IMR-90 (cell line): ENCODE measurements at regions not wholly inside any gene's neighbourhood (a gene's known extent, or its start where the extent isn't known, plus 50 kb on each side); places are given as distances from the start of the nearest gene placed in this dataset.

Experiments
- ATAC-seq: fragments of 200-7000 bp; cut with Tn5 transposase; 2 replicates; pipeline ENCODE4 v1.9.1; 2020; ENCODE audit warnings: low read depth, mild to moderate bottlenecking, moderate library complexity
- BruUV-seq: library from RNA; stranded (reverse); fragments of 400-500 nt; replicated peaks from 2 replicates; lab custom pipeline; 2021; lab: Mats Ljungman, UMichigan
- CTCF ChIA-PET: fragments of 300-600 bp; formaldehyde crosslinking; extraction: SDS; loops from one replicate; lab custom pipeline; 2021; ENCODE audit warnings: antibody characterized with exemption; lab: Yijun Ruan, JAX
- POLR2A ChIA-PET: fragments of 300-600 bp; sonication (Branson Sonifier 250); formaldehyde crosslinking; loops from one replicate; lab custom pipeline; 2022; ENCODE audit warnings: antibody characterized with exemption; ENCODE audit not compliant: unreplicated experiment; lab: Charles Lee
- DNase-seq: peaks from one replicate; pipeline ENCODE4 v3.0.0; 2013
- H2AFZ ChIP-seq: replicated peaks from 2 replicates; pipeline ENCODE3; 2013; ENCODE audit warnings: low read length, mild to moderate bottlenecking; ENCODE audit not compliant: poor library complexity
- H2AK5ac ChIP-seq: 2 replicates; pipeline ENCODE4 v1.6.1; 2013; ENCODE audit warnings: low read depth, low read length, inconsistent platforms
- H2AK9ac ChIP-seq: replicated peaks from 2 replicates; pipeline ENCODE3; 2013; ENCODE audit warnings: mild to moderate bottlenecking, low read depth, low read length, moderate library complexity; ENCODE audit not compliant: poor library complexity
- H2BK120ac ChIP-seq: 2 replicates; pipeline ENCODE4 v1.6.1; 2013; ENCODE audit warnings: low read depth, low read length, inconsistent platforms
- H2BK15ac ChIP-seq: 3 replicates; pipeline ENCODE4 v1.6.1; 2013; ENCODE audit warnings: low read depth, low read length, inconsistent platforms
- H2BK20ac ChIP-seq: 2 replicates; pipeline ENCODE4 v1.6.1; 2013; ENCODE audit warnings: low read depth, mild to moderate bottlenecking, inconsistent platforms, low read length, moderate library complexity
- H2BK5ac ChIP-seq: 2 replicates; pipeline ENCODE4 v1.6.1; 2013; ENCODE audit warnings: mild to moderate bottlenecking, low read depth, low read length, inconsistent platforms; ENCODE audit not compliant: poor library complexity, severe bottlenecking
- H3K14ac ChIP-seq: replicated peaks from 2 replicates; pipeline ENCODE4 v1.6.1; 2013; ENCODE audit warnings: low read depth, low read length, inconsistent platforms
- H3K18ac ChIP-seq: 2 replicates; pipeline ENCODE4 v1.6.1; 2013; ENCODE audit warnings: low read depth, low read length, control low read depth
- H3K23ac ChIP-seq: 2 replicates; pipeline ENCODE4 v1.6.1; 2013; ENCODE audit warnings: low read depth, low read length, inconsistent platforms
- H3K27ac ChIP-seq: 2 replicates; pipeline ENCODE4 v1.5.1; 2013; ENCODE audit warnings: mild to moderate bottlenecking, control low read depth, low read length; ENCODE audit not compliant: insufficient read depth
- H3K27me3 ChIP-seq: 2 replicates; pipeline ENCODE4 v1.6.1; 2013; ENCODE audit warnings: low read length; ENCODE audit not compliant: control insufficient read depth, insufficient read depth
- H3K36me3 ChIP-seq: 2 replicates; pipeline ENCODE4 v1.6.1; 2013; ENCODE audit warnings: low read length, mixed read lengths; ENCODE audit not compliant: control insufficient read depth, insufficient read depth
- H3K4ac ChIP-seq: 2 replicates; pipeline ENCODE4 v1.6.1; 2013; ENCODE audit warnings: low read depth, low read length, inconsistent platforms
- H3K4me1 ChIP-seq: 2 replicates; pipeline ENCODE4 v1.6.1; 2013; ENCODE audit warnings: low read length, mixed read lengths; ENCODE audit not compliant: control insufficient read depth, insufficient read depth
- H3K4me2 ChIP-seq: 2 replicates; pipeline ENCODE4 v1.6.1; 2013; ENCODE audit warnings: low read depth, mild to moderate bottlenecking, control low read depth, low read length, moderate library complexity
- H3K4me3 ChIP-seq: 2 replicates; pipeline ENCODE4 v1.5.1; 2013; ENCODE audit warnings: low read depth, mild to moderate bottlenecking, control low read depth, low read length, moderate library complexity; ENCODE audit not compliant: insufficient read depth
- H3K56ac ChIP-seq: 2 replicates; pipeline ENCODE4 v1.6.1; 2013; ENCODE audit warnings: low read length, inconsistent platforms; ENCODE audit not compliant: insufficient read depth; ENCODE audit errors: extremely low read depth
- H3K79me1 ChIP-seq, 2 experiments: 2 replicates each; pipeline ENCODE4 v1.6.1; 2013; ENCODE audit warnings: low read length in 2 of 2, inconsistent platforms in 1 of 2, low read depth in 1 of 2
- H3K9ac ChIP-seq: 2 replicates; pipeline ENCODE4 v1.6.1; 2013; ENCODE audit warnings: low read depth, low read length, control low read depth
- H3K9me1 ChIP-seq: 2 replicates; pipeline ENCODE4 v1.6.1; 2013; ENCODE audit warnings: low read length, inconsistent platforms; ENCODE audit not compliant: insufficient read depth
- H3K9me3 ChIP-seq: 2 replicates; pipeline ENCODE4 v1.6.1; 2013; ENCODE audit warnings: low read length; ENCODE audit not compliant: control insufficient read depth, insufficient read depth
- H4K20me1 ChIP-seq: 2 replicates; pipeline ENCODE4 v1.6.1; 2013; ENCODE audit warnings: low read length, inconsistent platforms; ENCODE audit not compliant: insufficient read depth
- H4K5ac ChIP-seq: 2 replicates; pipeline ENCODE4 v1.6.1; 2013; ENCODE audit warnings: mild to moderate bottlenecking, low read depth, low read length, control low read depth
- H4K8ac ChIP-seq, 2 experiments: 2 replicates each; pipeline ENCODE4 v1.6.1; 2013; ENCODE audit warnings: low read depth in 2 of 2, low read length in 2 of 2, control low read depth in 1 of 2, inconsistent platforms in 1 of 2
- H4K91ac ChIP-seq: 2 replicates; pipeline ENCODE4 v1.6.1; 2013; ENCODE audit warnings: low read depth, low read length, inconsistent platforms; ENCODE audit not compliant: insufficient read depth
- BHLHE40 ChIP-seq: fragments of 150-350 bp; IDR thresholded peaks from 2 replicates; pipeline ENCODE4 v1.6.1; 2016; ENCODE audit warnings: mild to moderate bottlenecking, low read depth, low read length
- CEBPB ChIP-seq: IDR thresholded peaks from 2 replicates; pipeline ENCODE4 v1.6.1; 2012; ENCODE audit warnings: low read depth, low read length, improper control_type of control experiment
- CHD1 ChIP-seq: IDR thresholded peaks from 2 replicates; pipeline ENCODE4 v1.6.1; 2012; ENCODE audit warnings: low read depth, low read length, improper control_type of control experiment
- ELK1 ChIP-seq: fragments of 150-350 bp; IDR thresholded peaks from 2 replicates; pipeline ENCODE4 v1.6.1; 2016; ENCODE audit warnings: low read depth, mild to moderate bottlenecking, low read length, moderate library complexity, borderline replicate concordance
- MAFK ChIP-seq: IDR thresholded peaks from 2 replicates; pipeline ENCODE4 v1.6.1; 2012; ENCODE audit warnings: low read depth, low read length, improper control_type of control experiment
- MAZ ChIP-seq: IDR thresholded peaks from 2 replicates; pipeline ENCODE4 v1.6.1; 2012; ENCODE audit warnings: low read depth, mild to moderate bottlenecking, low read length, improper control_type of control experiment, moderate library complexity, borderline replicate concordance
- NFE2L2 ChIP-seq: fragments of 150-350 bp; IDR thresholded peaks from 2 replicates; pipeline ENCODE4 v1.6.1; 2016; ENCODE audit warnings: low read depth, mild to moderate bottlenecking, low read length
- POLR2A ChIP-seq: IDR thresholded peaks from 2 replicates; pipeline ENCODE4 v1.6.1; 2012; ENCODE audit warnings: mild to moderate bottlenecking, low read depth, low read length
- RAD21 ChIP-seq: IDR thresholded peaks from 2 replicates; pipeline ENCODE4 v1.6.1; 2012; ENCODE audit warnings: low read length, improper control_type of control experiment
- RCOR1 ChIP-seq: IDR thresholded peaks from 2 replicates; pipeline ENCODE4 v1.6.1; 2012; ENCODE audit warnings: mild to moderate bottlenecking, low read length, improper control_type of control experiment; ENCODE audit not compliant: insufficient replicate concordance
- RFX5 ChIP-seq: IDR thresholded peaks from 2 replicates; pipeline ENCODE4 v1.8.0; 2012; ENCODE audit warnings: low read depth, mild to moderate bottlenecking, low read length, moderate library complexity
- SMC3 ChIP-seq: fragments of 150-350 bp; IDR thresholded peaks from 2 replicates; pipeline ENCODE4 v1.6.1; 2016; ENCODE audit warnings: low read depth, mild to moderate bottlenecking, antibody characterized with exemption, low read length, moderate library complexity
- WGBS, 2 experiments: methylation state at CpG; one replicate each; pipeline versions ENCODE4 v1.1.5 to v1.1.7; 2013; ENCODE audit warnings: missing lambda C conversion rate in 2 of 2; ENCODE audit not compliant: insufficient read length in 1 of 2; ENCODE audit errors: extremely low coverage in 2 of 2; 5-methylcytosine and 5-hydroxymethylcytosine counted together
- dilution Hi-C: fragments of 300-500 bp; cut with HindIII; formaldehyde crosslinking; loops from one replicate; pipeline ENCODE4 v1.14.3; 2018; ENCODE audit warnings: low sequenced_read_pairs; ENCODE audit not compliant: unreplicated experiment
- in situ Hi-C: fragments of 300-500 bp; cut with MboI; formaldehyde crosslinking; loops from 3 replicates; pipeline ENCODE4 v1.14.3; 2019; ENCODE audit warnings: low sequenced_read_pairs, inconsistent platforms, mixed read lengths
- intact Hi-C: fragments of 100-400 bp; cut with micrococcal nuclease; formaldehyde crosslinking; loops from 2 replicates; pipeline ENCODE4 v1.10.0; 2022
- TF ChIP-seq, protein P1 (sequence below): fragments of 150-350 bp; IDR thresholded peaks from 2 replicates; pipeline ENCODE4 v1.6.1; 2017; ENCODE audit warnings: mild to moderate bottlenecking, antibody characterized with exemption, low read length, low read depth
- TF ChIP-seq, protein P2 (sequence below): conservative IDR thresholded peaks from 2 replicates; pipeline ENCODE4 v1.5.1; 2012; ENCODE audit warnings: mild to moderate bottlenecking, low read depth, low read length, improper control_type of control experiment

DNA sequence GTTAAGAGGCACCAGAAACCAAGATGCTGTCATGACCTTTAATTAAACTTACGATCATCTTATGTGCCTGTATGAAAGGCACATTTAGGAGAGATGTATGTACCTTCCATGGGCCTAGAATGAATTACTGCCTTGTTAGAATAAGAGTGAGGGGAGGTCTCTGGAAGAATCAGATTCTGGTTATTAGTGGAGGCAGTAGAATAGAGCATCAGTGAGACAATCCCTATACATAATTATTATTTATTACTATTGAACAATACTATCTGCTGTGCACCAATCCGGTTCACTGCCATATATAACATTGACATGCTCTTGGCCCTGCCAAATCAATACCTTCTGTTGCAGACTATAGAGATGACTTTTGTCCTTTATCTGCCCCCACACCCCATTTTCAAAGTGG, 776.5 kb downstream of the DHX35 start:
- CTCF ChIA-PET: no interaction called here
- no peak overlapping the region for H3K4me3 ChIP-seq
- no peak overlapping the region for H3K9ac ChIP-seq
- H3K4ac ChIP-seq: no peak overlapping the region
- POLR2A ChIA-PET: no interaction called here
- no peak overlapping the region for H2BK5ac ChIP-seq
- H2BK15ac ChIP-seq: no peak overlapping the region
- no peaks in the 10 kb centered on the region; the same call in 1 of the 2 replicates for H3K9me3 ChIP-seq
- no peak overlapping the region for H2AK5ac ChIP-seq
- no peak overlapping the region for H4K5ac ChIP-seq
- in situ Hi-C loops: no loop called here
- H3K27me3 ChIP-seq: no peaks in the 10 kb centered on the region
- WGBS, 2 experiments: no CpG with 5 or more reads among the region's 2 CpGs
- BruUV-seq: no TSS peak
- H3K79me1 ChIP-seq: no peaks in the 10 kb centered on the region
- H4K91ac ChIP-seq: no peak overlapping the region
- H3K36me3 ChIP-seq: no peaks in the 10 kb centered on the region
- no peak overlapping the region for H3K27ac ChIP-seq
- no peak overlapping the region for H3K4me2 ChIP-seq
- intact Hi-C loops: no loop called here
- H2BK20ac ChIP-seq: no peak overlapping the region
- H3K56ac ChIP-seq: no peak overlapping the region
- no peaks in the 10 kb centered on the region for H4K20me1 ChIP-seq
- no peak overlapping the region for H3K23ac ChIP-seq
- no peaks in the 10 kb centered on the region for H3K9me1 ChIP-seq
- DNase-seq: no peak
- no peak overlapping the region for H2AK9ac ChIP-seq
- dilution Hi-C loops: no loop called here
- ATAC-seq: no peak
- H2AFZ ChIP-seq: no peak overlapping the region
- H4K8ac ChIP-seq: no peak overlapping the region
- H3K4me1 ChIP-seq: no peaks in the 10 kb centered on the region
- no peak overlapping the region for H2BK120ac ChIP-seq
- no peak overlapping the region for H3K18ac ChIP-seq
- no peak for TF ChIP-seq RFX5
- TF ChIP-seq CHD1: no peak
- no peak for TF ChIP-seq MAZ
- TF ChIP-seq, protein P1, sequence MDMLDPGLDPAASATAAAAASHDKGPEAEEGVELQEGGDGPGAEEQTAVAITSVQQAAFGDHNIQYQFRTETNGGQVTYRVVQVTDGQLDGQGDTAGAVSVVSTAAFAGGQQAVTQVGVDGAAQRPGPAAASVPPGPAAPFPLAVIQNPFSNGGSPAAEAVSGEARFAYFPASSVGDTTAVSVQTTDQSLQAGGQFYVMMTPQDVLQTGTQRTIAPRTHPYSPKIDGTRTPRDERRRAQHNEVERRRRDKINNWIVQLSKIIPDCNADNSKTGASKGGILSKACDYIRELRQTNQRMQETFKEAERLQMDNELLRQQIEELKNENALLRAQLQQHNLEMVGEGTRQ: no peak
- no peak for TF ChIP-seq BHLHE40
- no peak for TF ChIP-seq RCOR1
- TF ChIP-seq RAD21: no peak
- TF ChIP-seq POLR2A: no peak
- TF ChIP-seq NFE2L2: no peak
- no peak for TF ChIP-seq SMC3
- TF ChIP-seq CEBPB: no peak
- TF ChIP-seq MAFK: no peak
- TF ChIP-seq, protein P2, sequence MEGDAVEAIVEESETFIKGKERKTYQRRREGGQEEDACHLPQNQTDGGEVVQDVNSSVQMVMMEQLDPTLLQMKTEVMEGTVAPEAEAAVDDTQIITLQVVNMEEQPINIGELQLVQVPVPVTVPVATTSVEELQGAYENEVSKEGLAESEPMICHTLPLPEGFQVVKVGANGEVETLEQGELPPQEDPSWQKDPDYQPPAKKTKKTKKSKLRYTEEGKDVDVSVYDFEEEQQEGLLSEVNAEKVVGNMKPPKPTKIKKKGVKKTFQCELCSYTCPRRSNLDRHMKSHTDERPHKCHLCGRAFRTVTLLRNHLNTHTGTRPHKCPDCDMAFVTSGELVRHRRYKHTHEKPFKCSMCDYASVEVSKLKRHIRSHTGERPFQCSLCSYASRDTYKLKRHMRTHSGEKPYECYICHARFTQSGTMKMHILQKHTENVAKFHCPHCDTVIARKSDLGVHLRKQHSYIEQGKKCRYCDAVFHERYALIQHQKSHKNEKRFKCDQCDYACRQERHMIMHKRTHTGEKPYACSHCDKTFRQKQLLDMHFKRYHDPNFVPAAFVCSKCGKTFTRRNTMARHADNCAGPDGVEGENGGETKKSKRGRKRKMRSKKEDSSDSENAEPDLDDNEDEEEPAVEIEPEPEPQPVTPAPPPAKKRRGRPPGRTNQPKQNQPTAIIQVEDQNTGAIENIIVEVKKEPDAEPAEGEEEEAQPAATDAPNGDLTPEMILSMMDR: no peak
- TF ChIP-seq ELK1: no peak
- no peak overlapping the region for H3K14ac ChIP-seq
